Loucy (cell line): ENCODE measurements at regions not wholly inside any gene's neighbourhood (a gene's known extent, or its start where the extent isn't known, plus 50 kb on each side); places are given as distances from the start of the nearest gene placed in this dataset.

ENCODE experiments used
- H2AFZ ChIP-seq: fragments of 200-600 bp; sonication (generic); 2 replicates; pipeline ENCODE4 v1.6.0; 2016; ENCODE audit warnings: antibody characterized with exemption, mild to moderate bottlenecking, low read length, moderate library complexity
- H3F3A ChIP-seq: fragments of 200-600 bp; 2 replicates; pipeline ENCODE4 v1.6.0; 2016; ENCODE audit warnings: antibody characterized with exemption, low read depth, mild to moderate bottlenecking
- H3K27me3 ChIP-seq: fragments of 200-600 bp; sonication (generic); 2 replicates; pipeline ENCODE4 v1.6.1; 2014; ENCODE audit warnings: low read length, mild to moderate bottlenecking; ENCODE audit not compliant: insufficient read depth, poor library complexity, severe bottlenecking
- H3K36me3 ChIP-seq: fragments of 200-600 bp; sonication (generic); 2 replicates; pipeline ENCODE4 v1.6.1; 2016; ENCODE audit warnings: low read length; ENCODE audit not compliant: insufficient read depth
- H3K4me1 ChIP-seq: fragments of 200-600 bp; sonication (generic); 2 replicates; pipeline ENCODE4 v1.5.1; 2014; ENCODE audit warnings: low read length, mild to moderate bottlenecking; ENCODE audit not compliant: insufficient read depth, poor library complexity, severe bottlenecking
- H3K4me2 ChIP-seq: fragments of 200-600 bp; sonication (generic); 2 replicates; pipeline ENCODE4 v1.6.0; 2014; ENCODE audit warnings: antibody characterized with exemption, low read length, low read depth, mild to moderate bottlenecking; ENCODE audit not compliant: poor library complexity, severe bottlenecking
- H3K4me3 ChIP-seq: fragments of 200-600 bp; sonication (generic); 2 replicates; pipeline ENCODE4 v1.5.1; 2014; ENCODE audit warnings: low read length, mild to moderate bottlenecking, mixed read lengths; ENCODE audit not compliant: poor library complexity, severe bottlenecking
- H3K79me2 ChIP-seq: fragments of 200-600 bp; sonication (generic); 2 replicates; pipeline ENCODE4 v1.6.1; 2014; ENCODE audit warnings: low read length; ENCODE audit not compliant: insufficient read depth
- H3K9ac ChIP-seq: fragments of 200-600 bp; sonication (generic); 2 replicates; pipeline ENCODE4 v1.6.0; 2014; ENCODE audit warnings: mild to moderate bottlenecking, low read depth, low read length, moderate library complexity; ENCODE audit not compliant: poor library complexity, severe bottlenecking
- H3K9me2 ChIP-seq: fragments of 200-600 bp; sonication (generic); replicated peaks from 2 replicates; pipeline ENCODE4 v1.6.1; 2016; ENCODE audit warnings: low read depth, low read length, mixed read lengths
- H3K9me3 ChIP-seq: fragments of 200-600 bp; sonication (generic); 2 replicates; pipeline ENCODE4 v1.6.1; 2014; ENCODE audit warnings: mild to moderate bottlenecking, antibody characterized with exemption, low read length, low read depth; ENCODE audit not compliant: insufficient read depth
- H4K20me1 ChIP-seq: fragments of 200-600 bp; sonication (generic); 2 replicates; pipeline ENCODE4 v1.6.0; 2014; ENCODE audit warnings: antibody characterized with exemption, low read length, mild to moderate bottlenecking; ENCODE audit not compliant: insufficient read depth, poor library complexity, severe bottlenecking
- CTCF ChIP-seq: fragments of 200-600 bp; sonication (generic); conservative IDR thresholded peaks from 2 replicates; pipeline ENCODE4 v1.5.1; 2014; ENCODE audit warnings: mild to moderate bottlenecking, antibody characterized with exemption, low read length
- EZH2phosphoT487 ChIP-seq: fragments of 200-600 bp; IDR thresholded peaks from 2 replicates; pipeline ENCODE4 v1.6.1; 2018; ENCODE audit warnings: antibody characterized with exemption, mild to moderate bottlenecking, moderate library complexity, borderline replicate concordance

DNA sequence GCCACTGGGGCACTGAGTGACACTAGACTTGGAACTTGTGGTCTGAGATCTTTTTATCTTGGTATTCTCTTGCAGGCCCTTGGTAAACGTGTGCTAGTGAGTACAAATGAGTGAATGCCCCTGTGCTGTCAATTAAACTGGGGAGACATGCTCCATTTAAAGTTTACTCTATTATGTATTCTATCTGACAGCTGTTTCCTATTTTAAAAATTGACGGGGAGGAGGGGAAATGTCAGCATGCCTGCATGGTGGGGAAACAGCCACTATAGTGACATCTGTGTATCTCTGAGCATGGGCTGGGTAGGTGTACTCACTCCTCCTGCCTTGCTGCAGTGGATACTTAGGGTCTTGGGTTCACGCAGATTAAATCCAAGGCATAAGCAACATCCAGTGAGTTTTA lies 59.0 kb upstream of the IKBKE start:
- Histone ChIP-seq H3K27me3 (no peaks in the 10 kb centered on the region), H3F3A (no peaks in the 10 kb centered on the region), H3K9me2 (no peaks in the 10 kb centered on the region), H3K9me3 (no peaks in the 10 kb centered on the region), H3K79me2 (no peaks in the 10 kb centered on the region), H4K20me1 (no peaks in the 10 kb centered on the region), H3K4me3 (no peak overlapping the region), H3K4me1 (no peaks in the 10 kb centered on the region), H3K36me3 (peaks cover 8% of the 10 kb centered on the region; the same call in 1 of the 2 replicates), H2AFZ (no peak overlapping the region), H3K9ac (no peak overlapping the region), H3K4me2 (no peak overlapping the region)
- TF ChIP-seq EZH2phosphoT487 (no peak), CTCF (no peak)

GRCh38 chr1:206415942-206416341 lies 54.3 kb upstream of the IKBKE start:
- Histone ChIP-seq H2AFZ (no peak overlapping the region), H3K79me2 (no peaks in the 10 kb centered on the region), H4K20me1 (no peaks in the 10 kb centered on the region), H3F3A (no peaks in the 10 kb centered on the region), H3K9me3 (no peaks in the 10 kb centered on the region), H3K9ac (no peak overlapping the region), H3K9me2 (no peaks in the 10 kb centered on the region), H3K27me3 (no peaks in the 10 kb centered on the region), H3K4me1 (no peaks in the 10 kb centered on the region), H3K36me3 (peaks cover 35% of the 10 kb centered on the region; the same call in 1 of the 2 replicates), H3K4me2 (no peak overlapping the region), H3K4me3 (no peak overlapping the region)
- TF ChIP-seq CTCF (no peak), EZH2phosphoT487 (no peak)

GRCh38 chr1:206417774-206418614 lies 52.3 kb upstream of the IKBKE start:
- Histone ChIP-seq H3K9me3 (no peaks in the 10 kb centered on the region), H4K20me1 (no peaks in the 10 kb centered on the region), H3K4me1 (no peaks in the 10 kb centered on the region), H3K4me2 (no peak overlapping the region), H3K4me3 (no peak overlapping the region), H2AFZ (no peak overlapping the region), H3K9me2 (no peaks in the 10 kb centered on the region), H3F3A (no peaks in the 10 kb centered on the region), H3K36me3 (peaks cover 54% of the 10 kb centered on the region; the same call in 1 of the 2 replicates), H3K9ac (no peak overlapping the region), H3K27me3 (no peaks in the 10 kb centered on the region), H3K79me2 (no peaks in the 10 kb centered on the region)
- TF ChIP-seq EZH2phosphoT487 (no peak), CTCF (no peak)
